H9 (cell line): ENCODE measurements at regions not wholly inside any gene's neighbourhood (a gene's known extent, or its start where the extent isn't known, plus 50 kb on each side); places are given as distances from the start of the nearest gene placed in this dataset.

Source experiments
- DNase-seq: peaks from one replicate; pipeline ENCODE4 v3.0.0-alpha.2; 2017
- H2AFZ ChIP-seq: one replicate; pipeline ENCODE4 v1.6.1; 2013; ENCODE audit warnings: mild to moderate bottlenecking, low read length, control low read depth, moderate library complexity
- H2AK5ac ChIP-seq: 2 replicates; pipeline ENCODE4 v1.6.1; 2013; ENCODE audit warnings: low read length, control low read depth, mixed read lengths; ENCODE audit not compliant: insufficient read length
- H2BK120ac ChIP-seq: one replicate; pipeline ENCODE4 v1.6.1; 2013; ENCODE audit warnings: low read depth, mild to moderate bottlenecking, low read length, control low read depth, inconsistent platforms; ENCODE audit not compliant: poor library complexity, severe bottlenecking
- H2BK12ac ChIP-seq: 2 replicates; pipeline ENCODE4 v1.6.1; 2013; ENCODE audit warnings: low read length, control low read depth, mixed read lengths, low read depth; ENCODE audit not compliant: insufficient read length
- H2BK15ac ChIP-seq: 2 replicates; pipeline ENCODE4 v1.6.1; 2013; ENCODE audit warnings: low read depth, low read length, control low read depth
- H2BK20ac ChIP-seq: one replicate; pipeline ENCODE4 v1.6.1; 2013; ENCODE audit warnings: low read depth, mild to moderate bottlenecking, low read length, control low read depth, inconsistent platforms; ENCODE audit not compliant: poor library complexity, severe bottlenecking
- H2BK5ac ChIP-seq: 2 replicates; pipeline ENCODE4 v1.6.1; 2013; ENCODE audit warnings: low read length, control low read depth, mixed read lengths; ENCODE audit not compliant: insufficient read length
- H3K14ac ChIP-seq: 2 replicates; pipeline ENCODE4 v1.6.1; 2013; ENCODE audit warnings: low read length, control low read depth; ENCODE audit not compliant: insufficient read depth
- H3K18ac ChIP-seq: 2 replicates; pipeline ENCODE4 v1.6.1; 2013; ENCODE audit warnings: low read depth, mild to moderate bottlenecking, mixed read lengths, low read length, control low read depth; ENCODE audit not compliant: insufficient read length
- H3K23ac ChIP-seq: 2 replicates; pipeline ENCODE4 v1.6.1; 2013; ENCODE audit warnings: low read length, control low read depth, mixed read lengths, low read depth; ENCODE audit not compliant: insufficient read length
- H3K23me2 ChIP-seq: 2 replicates; pipeline ENCODE4 v1.6.1; 2013; ENCODE audit warnings: low read depth, mild to moderate bottlenecking, mixed read lengths, low read length, control low read depth; ENCODE audit not compliant: insufficient read length, poor library complexity, severe bottlenecking
- H3K27ac ChIP-seq: 2 replicates; pipeline ENCODE4 v1.5.1; 2013; ENCODE audit warnings: low read length, control low read depth, mixed read lengths, low read depth; ENCODE audit not compliant: insufficient read length
- H3K27me3 ChIP-seq: 2 replicates; pipeline ENCODE4 v1.6.1; 2013; ENCODE audit warnings: low read length, control low read depth, inconsistent platforms; ENCODE audit not compliant: insufficient read depth
- H3K4ac ChIP-seq: 2 replicates; pipeline ENCODE4 v1.6.1; 2013; ENCODE audit warnings: low read depth, mild to moderate bottlenecking, control low read depth, inconsistent platforms, low read length, moderate library complexity
- H3K4me1 ChIP-seq: 2 replicates; pipeline ENCODE4 v1.6.1; 2013; ENCODE audit warnings: low read length, control low read depth, inconsistent platforms; ENCODE audit not compliant: insufficient read depth
- H3K4me2 ChIP-seq: 2 replicates; pipeline ENCODE4 v1.6.1; 2013; ENCODE audit warnings: low read length, control low read depth, mixed read lengths; ENCODE audit not compliant: insufficient read length, insufficient read depth
- H3K56ac ChIP-seq: 2 replicates; pipeline ENCODE4 v1.6.1; 2013; ENCODE audit warnings: low read depth, mild to moderate bottlenecking, mixed read lengths, low read length, control low read depth; ENCODE audit not compliant: insufficient read length
- H3K79me1 ChIP-seq: 2 replicates; pipeline ENCODE4 v1.6.1; 2013; ENCODE audit warnings: low read depth, mild to moderate bottlenecking, moderate library complexity, low read length, control low read depth, inconsistent platforms; ENCODE audit not compliant: insufficient read depth, poor library complexity, severe bottlenecking
- H3K79me2 ChIP-seq: 2 replicates; pipeline ENCODE4 v1.6.1; 2013; ENCODE audit warnings: low read length, control low read depth, inconsistent platforms; ENCODE audit not compliant: insufficient read depth
- H3K9ac ChIP-seq: 2 replicates; pipeline ENCODE4 v1.6.1; 2013; ENCODE audit warnings: low read length, control low read depth, mixed read lengths; ENCODE audit not compliant: insufficient read length; ENCODE audit errors: extremely low read depth
- H3K9me3 ChIP-seq: one replicate; pipeline ENCODE4 v1.6.1; 2013; ENCODE audit warnings: low read depth, low read length, inconsistent platforms; ENCODE audit not compliant: control insufficient read depth
- H3T11ph ChIP-seq: one replicate; pipeline ENCODE4 v1.6.1; 2013; ENCODE audit warnings: mild to moderate bottlenecking, low read length, control low read depth, inconsistent platforms
- H4K20me1 ChIP-seq: one replicate; pipeline ENCODE4 v1.6.1; 2013; ENCODE audit not compliant: control insufficient read depth, insufficient read length, insufficient read depth
- H4K5ac ChIP-seq: 2 replicates; pipeline ENCODE4 v1.6.1; 2013; ENCODE audit warnings: low read depth, mild to moderate bottlenecking, mixed read lengths, low read length, control low read depth; ENCODE audit not compliant: insufficient read length
- H4K8ac ChIP-seq: replicated peaks from 2 replicates; pipeline ENCODE4 v1.6.1; 2013; ENCODE audit warnings: low read length, control low read depth, mixed read lengths, low read depth; ENCODE audit not compliant: insufficient read length
- H4K91ac ChIP-seq: 2 replicates; pipeline ENCODE4 v1.6.1; 2013; ENCODE audit warnings: low read depth, mild to moderate bottlenecking, moderate library complexity, mixed read lengths, low read length, control low read depth; ENCODE audit not compliant: insufficient read length
- H3K27ac Mint-ChIP-seq, 3 experiments: 2 replicates in 2 of 3; 3 replicates in 1 of 3; pipeline ENCODE4 v1.8.0; 2020 to 2021; ENCODE audit warnings: mixed read lengths in 3 of 3, mild to moderate bottlenecking in 1 of 3, moderate library complexity in 1 of 3
- H3K27me3 Mint-ChIP-seq: 2 replicates; pipeline ENCODE4 v1.8.0; 2021; ENCODE audit warnings: low read depth, mild to moderate bottlenecking, moderate library complexity, mixed read lengths
- H3K36me3 Mint-ChIP-seq, 3 experiments: 2 replicates in 2 of 3; 3 replicates in 1 of 3; pipeline ENCODE4 v1.8.0; 2020 to 2021; ENCODE audit warnings: low read depth in 3 of 3, mixed read lengths in 3 of 3; ENCODE audit not compliant: insufficient read depth in 1 of 3
- H3K4me1 Mint-ChIP-seq, 2 experiments: 2 replicates each; pipeline ENCODE4 v1.8.0; 2020; ENCODE audit warnings: mixed read lengths in 2 of 2
- H3K4me3 Mint-ChIP-seq, 2 experiments: 2 replicates in 1 of 2; 3 replicates in 1 of 2; pipeline ENCODE4 v1.8.0; 2020 to 2021; ENCODE audit warnings: mild to moderate bottlenecking in 2 of 2, mixed read lengths in 2 of 2, moderate library complexity in 1 of 2
- H3K9me3 Mint-ChIP-seq, 2 experiments: 2 replicates in 1 of 2; 3 replicates in 1 of 2; pipeline ENCODE4 v1.8.0; 2020; ENCODE audit warnings: mild to moderate bottlenecking in 2 of 2, mixed read lengths in 2 of 2, moderate library complexity in 1 of 2
- WGBS: extraction: QIAGEN DNeasy Blood & Tissue Kit; methylation state at CpG from one replicate; pipeline ENCODE4 v1.1.7; 2013; ENCODE audit warnings: missing lambda C conversion rate, low lambda C conversion rate, mixed read lengths; ENCODE audit not compliant: insufficient read length; ENCODE audit errors: extremely low coverage; 5-methylcytosine and 5-hydroxymethylcytosine counted together
- TF ChIP-seq, protein P1 (sequence below): fragments of 200-600 bp; sonication (generic); conservative IDR thresholded peaks from 3 replicates; pipeline ENCODE4 v1.8.0; 2021; ENCODE audit warnings: antibody characterized with exemption, mild to moderate bottlenecking

DNA sequence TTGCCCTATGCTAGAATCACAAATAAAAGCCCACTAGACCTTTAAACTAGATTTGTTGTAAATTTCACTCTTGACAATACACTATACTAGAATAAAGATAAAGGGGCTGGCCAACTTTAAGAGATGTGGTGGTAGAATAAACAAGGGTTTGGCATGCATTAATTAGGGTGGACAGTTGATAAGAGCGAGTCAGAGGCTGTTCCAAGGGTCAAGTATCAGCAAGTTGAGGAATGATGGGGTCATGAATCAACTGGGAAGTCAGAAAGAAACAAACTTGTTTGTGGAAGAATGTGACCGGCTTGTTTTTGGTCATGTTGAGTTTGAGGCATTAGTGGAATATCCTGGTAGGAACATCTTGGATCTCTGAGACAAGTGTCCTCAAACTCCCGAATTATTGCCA lies 398.3 kb upstream of the TNP1 start:
- H4K5ac ChIP-seq: no peak overlapping the region
- H3K27ac ChIP-seq: no peak overlapping the region
- no peak overlapping the region for H3K14ac ChIP-seq
- H3K79me2 ChIP-seq: no peaks in the 10 kb centered on the region
- H3K18ac ChIP-seq: no peak overlapping the region
- no peak overlapping the region for H3K9ac ChIP-seq
- Mint-ChIP-seq H3K4me1 (peaks cover 0 to 9% of the 10 kb centered on the region in 2 experiments; a peak in 2 of 4 replicates), H3K4me3 (no peak overlapping the region), H3K9me3 (no peaks in the 10 kb centered on the region), H3K27me3 (peaks cover 82% of the 10 kb centered on the region), H3K27ac (no peak overlapping the region), H3K36me3 (no peaks in the 10 kb centered on the region)
- TF ChIP-seq, protein P1, sequence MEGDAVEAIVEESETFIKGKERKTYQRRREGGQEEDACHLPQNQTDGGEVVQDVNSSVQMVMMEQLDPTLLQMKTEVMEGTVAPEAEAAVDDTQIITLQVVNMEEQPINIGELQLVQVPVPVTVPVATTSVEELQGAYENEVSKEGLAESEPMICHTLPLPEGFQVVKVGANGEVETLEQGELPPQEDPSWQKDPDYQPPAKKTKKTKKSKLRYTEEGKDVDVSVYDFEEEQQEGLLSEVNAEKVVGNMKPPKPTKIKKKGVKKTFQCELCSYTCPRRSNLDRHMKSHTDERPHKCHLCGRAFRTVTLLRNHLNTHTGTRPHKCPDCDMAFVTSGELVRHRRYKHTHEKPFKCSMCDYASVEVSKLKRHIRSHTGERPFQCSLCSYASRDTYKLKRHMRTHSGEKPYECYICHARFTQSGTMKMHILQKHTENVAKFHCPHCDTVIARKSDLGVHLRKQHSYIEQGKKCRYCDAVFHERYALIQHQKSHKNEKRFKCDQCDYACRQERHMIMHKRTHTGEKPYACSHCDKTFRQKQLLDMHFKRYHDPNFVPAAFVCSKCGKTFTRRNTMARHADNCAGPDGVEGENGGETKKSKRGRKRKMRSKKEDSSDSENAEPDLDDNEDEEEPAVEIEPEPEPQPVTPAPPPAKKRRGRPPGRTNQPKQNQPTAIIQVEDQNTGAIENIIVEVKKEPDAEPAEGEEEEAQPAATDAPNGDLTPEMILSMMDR: no peak
- no peak overlapping the region for H3T11ph ChIP-seq
- H3K79me1 ChIP-seq: no peaks in the 10 kb centered on the region
- H4K91ac ChIP-seq: no peak overlapping the region
- H3K23ac ChIP-seq: no peak overlapping the region
- H2AFZ ChIP-seq: no peak overlapping the region
- H3K4ac ChIP-seq: no peak overlapping the region
- no peak overlapping the region for H2BK15ac ChIP-seq
- no peaks in the 10 kb centered on the region for H3K4me1 ChIP-seq
- H2BK5ac ChIP-seq: no peak overlapping the region
- no peak overlapping the region for H2AK5ac ChIP-seq
- no peak overlapping the region for H2BK12ac ChIP-seq
- H3K23me2 ChIP-seq: no peaks in the 10 kb centered on the region
- no peaks in the 10 kb centered on the region for H4K20me1 ChIP-seq
- peaks cover 19% of the 10 kb centered on the region for H3K27me3 ChIP-seq
- no peak overlapping the region for H3K4me2 ChIP-seq
- H2BK20ac ChIP-seq: no peak overlapping the region
- no CpG with 5 or more reads among the region's 3 CpGs for WGBS
- no peak for DNase-seq
- no peaks in the 10 kb centered on the region for H3K9me3 ChIP-seq
- no peak overlapping the region for H2BK120ac ChIP-seq
- no peak overlapping the region for H3K56ac ChIP-seq
- no peak overlapping the region for H4K8ac ChIP-seq
